ENCODE measurements at regions not wholly inside any gene's neighbourhood (a gene's known extent, or its start where the extent isn't known, plus 50 kb on each side); places are given as distances from the start of the nearest gene placed in this dataset.

- no peaks in the 10 kb centered on the region for H3K4me1 Mint-ChIP-seq (ENCODE audit: low read depth)
- H3K4me3 Mint-ChIP-seq, result no peak overlapping the region
- H3K27ac ChIP-seq (ENCODE audit: low read depth in 1 of 2, low read length in 2 of 2), result no peak overlapping the region
- H3K27me3 ChIP-seq (ENCODE audit: control insufficient read depth in 1 of 2, insufficient read depth in 2 of 2, low read length in 2 of 2), result no peaks in the 10 kb centered on the region
- no peaks in the 10 kb centered on the region for H3K27me3 Mint-ChIP-seq
- no peaks in the 10 kb centered on the region for H3K4me1 ChIP-seq (ENCODE audit: insufficient read depth, low read length)
- no peaks in the 10 kb centered on the region for H3K36me3 ChIP-seq (ENCODE audit: insufficient read depth, low read length)
- no peak overlapping the region for H3K4me3 ChIP-seq (ENCODE audit: low read length)
- DNase-seq (no peak), ATAC-seq (ENCODE audit: poor library complexity) (no peak)
- no peak for TF ChIP-seq CTCF (IDR thresholded peaks at IDR 0.05)
- H3K9me3 ChIP-seq (ENCODE audit: control insufficient read depth in 1 of 2, insufficient read depth in 1 of 2, low read length in 2 of 2), result peaks cover 0 to 15% of the 10 kb centered on the region in 2 experiments
- intact Hi-C loops (cut with DNase I, micrococcal nuclease), result no loop called here
- ChIA-PET POLR2A (no interaction called here), CTCF (no interaction called here)
- H3K9me3 Mint-ChIP-seq, result no peaks in the 10 kb centered on the region
- no peak overlapping the region for H3K27ac Mint-ChIP-seq
- H3K36me3 Mint-ChIP-seq (ENCODE audit: low read depth), result no peaks in the 10 kb centered on the region
Measured at GRCh38 chr2:5509362-5509761, 182.8 kb upstream of the SOX11 start.

- no peak for DNase-seq
- no peak overlapping the region for H3K4me3 Mint-ChIP-seq
Measured at GRCh38 chr2:5510082-5510481, 182.1 kb upstream of the SOX11 start.

GRCh38 chr2:5515693-5516092 lies 176.5 kb upstream of the SOX11 start:
- H3K4me1 Mint-ChIP-seq (ENCODE audit: low read depth), result no peaks in the 10 kb centered on the region
- no peaks in the 10 kb centered on the region for H3K9me3 ChIP-seq (ENCODE audit: control insufficient read depth in 1 of 2, insufficient read depth in 1 of 2, low read length in 2 of 2)
- no peak overlapping the region for H3K4me3 ChIP-seq (ENCODE audit: low read length)
- CTCF ChIA-PET, result no interaction called here
- no peaks in the 10 kb centered on the region for H3K27me3 ChIP-seq (ENCODE audit: control insufficient read depth in 1 of 2, insufficient read depth in 2 of 2, low read length in 2 of 2)
- H3K36me3 Mint-ChIP-seq (ENCODE audit: low read depth), result no peaks in the 10 kb centered on the region
- no peak overlapping the region for H3K27ac ChIP-seq (ENCODE audit: low read depth in 1 of 2, low read length in 2 of 2)
- intact Hi-C loops (cut with DNase I, micrococcal nuclease), result no loop called here
- no peak overlapping the region for H3K27ac Mint-ChIP-seq
- H3K4me1 ChIP-seq (ENCODE audit: insufficient read depth, low read length), result no peaks in the 10 kb centered on the region
- no peaks in the 10 kb centered on the region for H3K27me3 Mint-ChIP-seq
- H3K9me3 Mint-ChIP-seq, result no peaks in the 10 kb centered on the region
- no peak for TF ChIP-seq CTCF (IDR thresholded peaks at IDR 0.05)
- no peak for ATAC-seq (ENCODE audit: poor library complexity)
- H3K4me3 Mint-ChIP-seq, result no peak overlapping the region
- H3K36me3 ChIP-seq (ENCODE audit: insufficient read depth, low read length), result no peaks in the 10 kb centered on the region
- DNase-seq, result no peak
- POLR2A ChIA-PET, result no interaction called here

More at GRCh38 chr2:5510082-5510481, 182.1 kb upstream of the SOX11 start:
- intact Hi-C loops (cut with DNase I, micrococcal nuclease), result no loop called here
- H3K9me3 ChIP-seq (ENCODE audit: control insufficient read depth in 1 of 2, insufficient read depth in 1 of 2, low read length in 2 of 2), result peaks cover 0 to 15% of the 10 kb centered on the region in 2 experiments
- no peaks in the 10 kb centered on the region for H3K9me3 Mint-ChIP-seq
- H3K27me3 Mint-ChIP-seq, result no peaks in the 10 kb centered on the region
- no peak overlapping the region for H3K27ac Mint-ChIP-seq
- no peak for TF ChIP-seq CTCF (IDR thresholded peaks at IDR 0.05)
- ATAC-seq (ENCODE audit: poor library complexity), result no peak
- ChIA-PET POLR2A (no interaction called here), CTCF (no interaction called here)
- H3K27me3 ChIP-seq (ENCODE audit: control insufficient read depth in 1 of 2, insufficient read depth in 2 of 2, low read length in 2 of 2), result no peaks in the 10 kb centered on the region
- no peaks in the 10 kb centered on the region for H3K4me1 Mint-ChIP-seq (ENCODE audit: low read depth)
- H3K4me1 ChIP-seq (ENCODE audit: insufficient read depth, low read length), result no peaks in the 10 kb centered on the region
- H3K4me3 ChIP-seq (ENCODE audit: low read length), result no peak overlapping the region
- no peak overlapping the region for H3K27ac ChIP-seq (ENCODE audit: low read depth in 1 of 2, low read length in 2 of 2)
- no peaks in the 10 kb centered on the region for H3K36me3 Mint-ChIP-seq (ENCODE audit: low read depth)
- no peaks in the 10 kb centered on the region for H3K36me3 ChIP-seq (ENCODE audit: insufficient read depth, low read length)

Data from CD4-positive, alpha-beta T cell (primary cell).